ENCODE measurements at regions not wholly inside any gene's neighbourhood (a gene's known extent, or its start where the extent isn't known, plus 50 kb on each side); places are given as distances from the start of the nearest gene placed in this dataset.

GRCh38 chr13:81779876-81780275 is 1439.0 kb upstream of the SPRY2 start:
- Histone ChIP-seq H2AFZ (ENCODE audit: low read depth, low read length) (no peak overlapping the region), H3K9ac (replicated peaks; ENCODE audit: extremely low read depth, insufficient read depth, low read length) (no peak overlapping the region), H3K4me3 (replicated peaks in 1 of 3; ENCODE audit: insufficient read depth in 1 of 3, low read depth in 1 of 3, low read length in 3 of 3) (no peak overlapping the region), H3K9me3 (replicated peaks; ENCODE audit: control insufficient read depth, insufficient read depth, low read length) (peaks cover 2% of the 10 kb centered on the region), H3K4me2 (ENCODE audit: insufficient read depth, low read length) (no peak overlapping the region), H3K36me3 (ENCODE audit: control insufficient read depth in 2 of 2, extremely low read depth in 1 of 2, insufficient read depth in 2 of 2, low read length in 2 of 2) (no peaks in the 10 kb centered on the region), H3K9me1 (replicated peaks; ENCODE audit: control insufficient read depth, extremely low read depth, insufficient read depth, low read length) (no peaks in the 10 kb centered on the region), H3K4me1 (ENCODE audit: control insufficient read depth, extremely low read depth, insufficient read depth, low read length) (no peaks in the 10 kb centered on the region), H3K27me3 (ENCODE audit: control insufficient read depth in 2 of 2, insufficient read depth in 2 of 2, low read length in 2 of 2) (no peaks in the 10 kb centered on the region), H3K79me2 (ENCODE audit: control insufficient read depth, insufficient read depth, low read length) (no peaks in the 10 kb centered on the region), H4K20me1 (replicated peaks; ENCODE audit: control insufficient read depth, extremely low read depth, insufficient read depth, low read length) (no peaks in the 10 kb centered on the region), H3K27ac (ENCODE audit: insufficient read depth, low read depth, low read length) (no peak overlapping the region)
- TF ChIP-seq FOS (IDR thresholded peaks at IDR 0.05; ENCODE audit: borderline replicate concordance, insufficient read depth, low read length) (no peak), MAX (IDR thresholded peaks at IDR 0.05; ENCODE audit: insufficient read depth, insufficient read length) (no peak), POLR2A (IDR thresholded peaks at IDR 0.05; ENCODE audit: low read depth, low read length) (no peak), GATA2 (IDR thresholded peaks at IDR 0.05; ENCODE audit: insufficient read depth, insufficient read length, low read depth, low read length) (no peak), CTCF (IDR thresholded peaks at IDR 0.05; ENCODE audit: extremely low read depth in 1 of 2, insufficient read depth in 1 of 2, low read depth in 1 of 2, low read length in 2 of 2) (no peak), POLR2AphosphoS5 (IDR thresholded peaks at IDR 0.05; ENCODE audit: insufficient read depth, low read depth, low read length) (no peak), EZH2 (IDR thresholded peaks at IDR 0.05; ENCODE audit: borderline replicate concordance, low read depth, low read length, severe bottlenecking) (no peak), MYC (IDR thresholded peaks at IDR 0.05; ENCODE audit: low read depth, low read length) (no peak), JUN (IDR thresholded peaks at IDR 0.05; ENCODE audit: borderline replicate concordance, insufficient read depth, insufficient read length, low read depth) (no peak)
- intact Hi-C loops (cut with micrococcal nuclease) (no loop called here), dilution Hi-C loops (cut with MboI; ENCODE audit: extremely low pct_ligation_motif_present, low sequenced_read_pairs) (no loop called here)
- FAIRE-seq (no peak), DNase-seq (ENCODE audit: low read depth, low spot score) (no peak)
- no TSS peak for BruUV-seq (replicated peaks)
- ChIA-PET POLR2A (no interaction called here), CTCF (no interaction called here)

Data from endothelial cell of umbilical vein (primary cell).